ENCODE measurements at regions not wholly inside any gene's neighbourhood (a gene's known extent, or its start where the extent isn't known, plus 50 kb on each side); places are given as distances from the start of the nearest gene placed in this dataset.

- no peak for DNase-seq (ENCODE audit: low spot score)
Observed at GRCh38 chr15:38046257-38047051, 112.0 kb downstream of the TMCO5A start.

- DNase-seq (ENCODE audit: low spot score), result no peak
Observed at GRCh38 chr15:38048001-38048455, 113.6 kb downstream of the TMCO5A start.

GRCh38 chr15:38049891-38050290 lies 115.5 kb downstream of the TMCO5A start:
- no peak for DNase-seq (ENCODE audit: low spot score)

- no peak for DNase-seq (ENCODE audit: low spot score)
Observed at GRCh38 chr15:38050529-38051448, 116.3 kb downstream of the TMCO5A start.

GRCh38 chr15:38053205-38053604 lies 118.8 kb downstream of the TMCO5A start:
- no peak for DNase-seq (ENCODE audit: low spot score)

GRCh38 chr15:38053776-38054175 lies 119.3 kb downstream of the TMCO5A start:
- no peak for DNase-seq (ENCODE audit: low spot score)

GRCh38 chr15:38054488-38054887 lies 120.0 kb downstream of the TMCO5A start:
- DNase-seq (ENCODE audit: low spot score), result no peak

- no peak for DNase-seq (ENCODE audit: low spot score)
Observed at GRCh38 chr15:38058596-38059075, 124.2 kb downstream of the TMCO5A start.

- no peak for DNase-seq (ENCODE audit: low spot score)
Observed at GRCh38 chr15:38059665-38060064, 125.2 kb downstream of the TMCO5A start.

- no peak for DNase-seq (ENCODE audit: low spot score)
Observed at GRCh38 chr15:38061856-38062649, 127.6 kb downstream of the TMCO5A start.

GRCh38 chr15:38062696-38063095 lies 128.3 kb downstream of the TMCO5A start:
- DNase-seq (ENCODE audit: low spot score), result no peak

GRCh38 chr15:38065721-38066345 lies 131.4 kb downstream of the TMCO5A start:
- no peak for DNase-seq (ENCODE audit: low spot score)

GRCh38 chr15:38066612-38067011 lies 132.2 kb downstream of the TMCO5A start:
- DNase-seq (ENCODE audit: low spot score), result no peak

- peak; percentile 66 for DNase-seq (ENCODE audit: low spot score)
Observed at GRCh38 chr15:38068626-38069391, 134.4 kb downstream of the TMCO5A start.

- no peak for DNase-seq (ENCODE audit: low spot score)
Observed at GRCh38 chr15:38069511-38070011, 135.1 kb downstream of the TMCO5A start.

GRCh38 chr15:38070778-38071177 lies 136.3 kb downstream of the TMCO5A start:
- no peak for DNase-seq (ENCODE audit: low spot score)

GRCh38 chr15:38071211-38071972 lies 137.0 kb downstream of the TMCO5A start:
- DNase-seq (ENCODE audit: low spot score), result no peak

GRCh38 chr15:38072007-38072347 lies 137.5 kb downstream of the TMCO5A start:
- no peak for DNase-seq (ENCODE audit: low spot score)

- peak; percentile 50 for DNase-seq (ENCODE audit: low spot score)
Observed at GRCh38 chr15:38072348-38073177, 138.1 kb downstream of the TMCO5A start.

Data from germinal center (tissue), 1 donor.